HG03175 (cell line): ENCODE measurements at regions not wholly inside any gene's neighbourhood (a gene's known extent, or its start where the extent isn't known, plus 50 kb on each side); places are given as distances from the start of the nearest gene placed in this dataset.
"Not testable (repeated sequence)": the region's sequence is repeated elsewhere in the genome, so short reads cannot be mapped to it uniquely, and the experiment has no call there.

Source experiments
- ATAC-seq: cut with Tn5 transposase; IDR thresholded peaks from one replicate; pipeline ENCODE4 v1.9.1; 2021; ENCODE audit warnings: mild to moderate bottlenecking, moderate library complexity; ENCODE audit not compliant: unreplicated experiment

DNA sequence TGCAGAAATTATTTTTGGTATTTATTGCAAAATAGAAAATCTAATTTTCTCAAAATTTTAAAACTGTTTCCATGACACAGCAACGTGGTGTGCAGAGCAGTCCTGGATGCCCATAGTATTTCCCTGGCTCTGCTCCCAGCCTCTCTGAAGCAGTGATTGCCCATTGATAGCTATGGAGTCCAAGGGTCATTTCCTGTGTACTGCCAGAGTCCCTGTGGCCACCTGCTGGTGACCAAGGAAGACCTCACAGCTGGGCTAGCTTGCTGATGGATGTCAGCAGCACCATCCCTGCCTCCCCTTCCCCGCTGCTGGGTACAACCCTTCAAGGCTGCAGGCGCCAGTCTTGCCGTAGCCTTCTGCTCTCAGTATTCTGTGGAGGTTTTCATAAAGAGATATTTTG is 184.1 kb downstream of the DIRAS2 start:
- ATAC-seq, result no peak

DNA sequence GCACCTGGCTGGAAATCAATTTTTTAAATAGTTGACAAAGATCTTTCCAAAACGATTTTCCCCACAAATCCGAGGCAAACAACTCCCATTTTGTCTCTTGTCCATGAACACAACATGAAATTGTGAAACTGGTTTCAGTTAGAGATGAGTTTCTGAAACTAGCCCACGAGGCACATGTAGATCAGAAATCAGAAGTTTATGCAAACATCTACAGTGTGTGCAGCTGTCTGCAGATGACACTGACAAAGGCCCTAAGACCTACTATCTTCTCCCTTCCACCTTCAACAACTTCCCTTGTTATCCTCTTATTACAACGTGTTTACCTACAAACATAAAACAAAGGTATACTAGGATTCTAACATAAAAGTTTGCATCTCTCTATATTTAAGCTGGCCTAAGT is 183.3 kb downstream of the DIRAS2 start:
- ATAC-seq, result peak; percentile 70

DNA sequence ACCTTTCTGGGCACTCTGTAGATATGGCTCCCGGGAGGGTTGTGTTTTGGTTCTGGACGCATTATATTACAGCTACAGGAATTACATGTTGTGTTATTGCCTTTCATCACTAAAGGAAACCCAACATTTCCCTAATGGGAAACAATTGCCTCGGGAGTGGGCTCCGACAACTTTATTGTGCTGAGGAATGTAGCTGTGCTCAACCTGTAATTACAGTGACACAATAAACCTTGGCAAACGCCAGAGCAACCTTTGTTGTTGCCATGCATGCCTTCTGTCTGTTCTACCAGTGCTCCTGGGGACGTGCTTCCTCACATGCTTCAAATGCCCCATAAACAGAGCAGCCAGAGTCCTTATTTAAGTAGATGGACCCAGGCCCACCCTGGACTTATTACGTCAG is 182.4 kb downstream of the DIRAS2 start:
- ATAC-seq, result no peak

- no peak for ATAC-seq
Measured at GRCh38 chr9:90464978-90465377, 177.6 kb downstream of the DIRAS2 start.

- ATAC-seq, result no peak
Measured at GRCh38 chr9:90466441-90466840, 176.2 kb downstream of the DIRAS2 start.

- ATAC-seq, result no peak
Measured at GRCh38 chr9:90469435-90469834, 173.2 kb downstream of the DIRAS2 start.

GRCh38 chr9:90469865-90470387 is 172.7 kb downstream of the DIRAS2 start:
- no peak for ATAC-seq

GRCh38 chr9:90476058-90476457 is 166.6 kb downstream of the DIRAS2 start:
- no peak for ATAC-seq

- no peak for ATAC-seq
Measured at GRCh38 chr9:90477535-90477934, 165.1 kb downstream of the DIRAS2 start.

DNA sequence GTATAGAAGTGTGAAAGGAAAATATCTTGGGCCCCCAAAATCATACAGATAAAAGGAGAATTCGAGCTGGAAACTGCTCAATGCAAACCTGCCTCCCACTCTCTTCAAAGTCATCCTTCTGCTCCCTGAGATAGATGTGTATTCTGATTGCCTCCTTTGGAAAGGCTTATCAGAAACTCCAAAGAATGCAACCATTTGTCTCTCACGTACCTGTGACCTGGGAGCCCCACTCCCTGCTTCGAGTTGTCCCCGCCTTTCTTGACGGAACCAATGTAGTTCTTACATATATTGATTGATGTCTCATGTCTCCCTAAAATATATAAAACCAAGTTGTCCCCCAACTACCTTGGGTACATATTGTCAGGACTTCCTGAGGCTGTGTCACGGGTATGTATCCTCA is 163.8 kb downstream of the DIRAS2 start:
- ATAC-seq, result no peak

DNA sequence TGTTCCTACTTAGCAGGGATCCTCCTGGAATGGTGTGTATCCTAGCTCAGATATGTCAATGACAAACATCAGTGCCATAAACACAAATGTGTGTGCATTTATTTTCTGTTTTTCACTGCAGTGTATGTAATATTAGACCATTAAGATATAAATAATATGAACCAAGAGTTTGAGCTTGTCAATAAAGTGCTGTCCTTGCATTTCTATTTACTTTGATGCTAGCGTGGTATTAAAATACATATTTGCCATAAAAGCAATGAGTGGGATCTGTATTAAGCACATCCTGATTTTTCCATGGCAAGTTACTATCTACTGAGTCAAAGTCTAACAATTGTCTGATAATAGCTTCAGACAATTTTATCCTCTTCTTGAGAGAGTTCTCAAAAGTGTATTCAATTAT is 157.6 kb downstream of the DIRAS2 start:
- ATAC-seq, result no peak

GRCh38 chr9:90489066-90489465 is 153.6 kb downstream of the DIRAS2 start:
- ATAC-seq, result no peak

DNA sequence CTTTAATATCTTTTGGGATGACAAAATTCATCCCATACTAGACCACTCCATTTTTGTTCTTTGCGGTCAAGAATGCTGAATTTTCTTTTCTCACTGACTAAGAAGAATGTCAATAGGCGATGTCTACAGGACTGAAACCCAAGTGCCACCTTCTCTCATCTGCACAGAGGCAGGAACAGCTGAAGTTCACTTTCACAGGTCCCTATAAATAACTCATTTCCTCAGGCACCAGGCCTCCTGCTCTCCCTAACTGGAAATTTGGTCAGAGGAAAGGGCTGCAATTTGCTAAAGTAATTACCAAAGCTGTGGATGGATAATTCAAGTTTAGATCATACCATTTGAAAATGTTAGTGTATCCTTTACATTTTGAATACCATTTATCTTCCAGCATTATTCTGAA is 142.9 kb downstream of the DIRAS2 start:
- ATAC-seq, result no peak

DNA sequence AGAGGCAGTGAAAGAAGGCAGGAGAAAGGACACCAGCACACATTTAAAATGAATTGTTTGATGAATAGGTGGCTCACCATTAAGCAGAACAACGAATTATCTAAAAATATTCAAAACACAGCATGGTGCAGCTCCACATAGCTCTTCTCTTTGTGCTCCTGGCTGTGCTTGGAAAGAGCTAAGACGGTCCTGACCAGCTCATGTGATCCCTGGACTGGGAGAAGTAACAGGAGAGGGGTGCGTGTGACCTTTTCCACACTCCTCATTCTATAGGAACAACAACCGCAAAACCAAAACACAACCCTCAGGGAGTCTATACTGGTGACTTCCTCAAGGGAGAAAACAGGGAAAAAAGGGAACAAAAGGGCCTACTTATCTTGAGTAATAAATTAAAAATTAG is 140.5 kb downstream of the DIRAS2 start:
- no peak for ATAC-seq

DNA sequence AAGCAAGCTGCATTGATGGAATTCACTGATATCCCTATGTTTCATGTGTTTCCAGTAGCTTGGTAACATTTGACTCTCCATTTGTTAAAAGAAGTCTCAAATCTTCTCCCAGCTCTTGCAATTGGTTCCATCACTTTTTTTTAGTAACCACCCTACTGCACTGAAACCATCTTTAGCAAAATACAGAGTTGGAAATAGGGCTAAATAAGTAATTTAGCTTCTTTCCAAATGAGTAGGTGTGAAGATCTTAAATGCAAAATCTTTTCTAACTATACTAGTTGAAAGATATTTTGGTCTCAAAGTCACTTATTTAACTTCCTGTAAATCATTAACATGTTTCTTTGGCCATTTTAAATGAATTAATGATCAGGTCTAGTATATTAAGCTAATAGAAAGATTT is 138.1 kb downstream of the DIRAS2 start:
- ATAC-seq, result peak; percentile 88

DNA sequence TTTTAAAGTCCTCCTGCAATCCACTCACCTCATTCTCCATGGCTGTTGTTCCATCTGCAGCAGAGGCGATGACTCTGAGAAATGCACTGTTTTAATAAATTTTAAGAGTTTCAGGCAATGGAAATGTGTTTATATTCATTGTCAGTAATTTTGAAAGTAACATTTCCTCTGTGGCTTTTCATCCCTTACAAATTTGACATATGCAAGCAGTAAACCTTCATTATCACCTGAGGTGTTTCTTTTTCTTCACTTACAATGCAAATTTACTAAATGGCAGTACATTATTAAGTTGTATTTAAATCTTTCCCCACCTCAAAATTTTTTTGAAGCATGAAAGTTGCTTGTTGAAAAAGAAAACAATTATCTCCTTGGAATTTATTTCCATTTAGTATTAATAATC is 136.9 kb downstream of the DIRAS2 start:
- ATAC-seq, result no peak

GRCh38 chr9:90506402-90506801 is 136.2 kb downstream of the DIRAS2 start:
- not testable (repeated sequence) for ATAC-seq

GRCh38 chr9:90507621-90508020 is 135.0 kb downstream of the DIRAS2 start:
- no peak for ATAC-seq

DNA sequence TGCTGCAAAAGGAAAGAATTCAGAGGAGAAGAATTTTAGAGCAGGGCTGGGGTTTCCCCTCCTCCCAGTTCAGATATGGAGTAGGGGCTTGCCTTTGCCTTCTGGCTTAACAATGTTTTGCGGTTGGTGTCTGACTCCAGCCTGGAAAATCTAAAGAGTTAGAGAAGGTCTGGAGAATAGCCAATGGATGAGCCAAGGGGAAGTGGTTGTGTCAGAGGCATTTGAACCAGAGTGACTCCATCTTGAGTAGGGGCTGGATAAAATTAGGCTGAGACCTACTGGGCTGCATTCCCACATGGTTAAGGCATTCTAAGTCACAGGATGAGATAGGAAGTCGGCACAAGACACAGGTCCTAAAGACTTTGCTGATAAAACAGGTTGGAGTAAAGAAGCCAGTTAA is 133.7 kb downstream of the DIRAS2 start:
- no peak for ATAC-seq

GRCh38 chr9:90511711-90512110 is 130.9 kb downstream of the DIRAS2 start:
- ATAC-seq, result no peak

DNA sequence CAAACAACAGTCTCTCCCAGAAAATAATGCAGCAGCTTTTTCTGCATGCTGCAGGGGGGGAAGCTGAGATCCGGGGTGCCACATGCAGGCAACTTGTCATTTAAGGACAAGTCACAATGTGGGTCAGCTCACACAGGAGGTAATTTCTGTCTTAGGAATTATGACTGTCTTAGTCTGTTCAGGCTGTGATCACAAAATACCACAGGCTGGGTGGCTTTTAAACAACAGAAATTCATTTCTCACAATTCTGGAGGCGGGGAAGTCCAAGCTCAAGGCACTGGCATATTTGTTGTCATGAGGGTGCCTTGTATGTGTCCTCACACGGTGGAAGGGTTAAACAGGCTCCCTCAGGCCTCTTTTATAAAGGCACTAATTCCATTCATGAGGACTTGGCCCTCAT is 127.7 kb downstream of the DIRAS2 start:
- ATAC-seq, result no peak

GRCh38 chr9:90515510-90515909 is 127.1 kb downstream of the DIRAS2 start:
- ATAC-seq, result no peak

- ATAC-seq, result no peak
Measured at GRCh38 chr9:90517103-90517502, 125.5 kb downstream of the DIRAS2 start.
